Astrocyte (in vitro differentiated cells and primary cell): ENCODE measurements at regions not wholly inside any gene's neighbourhood (a gene's known extent, or its start where the extent isn't known, plus 50 kb on each side); places are given as distances from the start of the nearest gene placed in this dataset.

Experiments used
- DNase-seq: peaks from one replicate; pipeline ENCODE4 v3.0.0-alpha.2; 2010; ENCODE audit warnings: low read depth
- FAIRE-seq: peaks from 2 replicates; lab custom pipeline; 2011; peaks lifted over from hg19 to GRCh38; lab: Jason Lieb, UNC
- H2AFZ ChIP-seq: 2 replicates; pipeline ENCODE4 v1.6.0; 2012; ENCODE audit warnings: low read depth, low read length, inconsistent platforms
- H3K27ac ChIP-seq: 2 replicates; pipeline ENCODE4 v1.5.1; 2011; ENCODE audit warnings: low read depth, low read length, inconsistent platforms
- H3K27me3 ChIP-seq: 2 replicates; pipeline ENCODE4 v1.6.0; 2011; ENCODE audit warnings: low read length, inconsistent platforms; ENCODE audit not compliant: insufficient read depth
- H3K36me3 ChIP-seq: 2 replicates; pipeline ENCODE4 v1.5.1; 2011; ENCODE audit warnings: low read length, inconsistent platforms; ENCODE audit not compliant: insufficient read depth
- H3K4me1 ChIP-seq: 2 replicates; pipeline ENCODE4 v1.5.1; 2011; ENCODE audit warnings: low read length, inconsistent platforms; ENCODE audit not compliant: insufficient read depth
- H3K4me2 ChIP-seq: 2 replicates; pipeline ENCODE4 v1.6.0; 2012; ENCODE audit warnings: low read length, inconsistent platforms
- H3K4me3 ChIP-seq: 2 replicates; pipeline ENCODE4 v1.5.1; 2011; ENCODE audit warnings: low read depth, mild to moderate bottlenecking, low read length, inconsistent platforms; ENCODE audit not compliant: insufficient read depth
- H3K79me2 ChIP-seq: 2 replicates; pipeline ENCODE4 v1.6.0; 2012; ENCODE audit warnings: mild to moderate bottlenecking, low read length, inconsistent platforms; ENCODE audit not compliant: insufficient read depth
- H3K9ac ChIP-seq: 2 replicates; pipeline ENCODE4 v1.6.0; 2012; ENCODE audit warnings: mild to moderate bottlenecking, low read length, inconsistent platforms
- H3K9me3 ChIP-seq: 2 replicates; pipeline ENCODE4 v1.5.1; 2012; ENCODE audit warnings: low read depth, mild to moderate bottlenecking, low read length, inconsistent platforms; ENCODE audit not compliant: insufficient read depth
- H4K20me1 ChIP-seq: 2 replicates; pipeline ENCODE4 v1.6.0; 2012; ENCODE audit warnings: low read length, inconsistent platforms; ENCODE audit not compliant: insufficient read depth
- H3K27ac Mint-ChIP-seq: one replicate; pipeline ENCODE4 v1.8.0; 2021; ENCODE audit warnings: mild to moderate bottlenecking, mixed read lengths; ENCODE audit not compliant: unreplicated experiment
- H3K27me3 Mint-ChIP-seq: one replicate; pipeline ENCODE4 v1.8.0; 2021; ENCODE audit warnings: low read depth, mixed read lengths; ENCODE audit not compliant: unreplicated experiment
- H3K36me3 Mint-ChIP-seq: one replicate; pipeline ENCODE4 v1.8.0; 2021; ENCODE audit warnings: low read depth, mixed read lengths; ENCODE audit not compliant: unreplicated experiment
- H3K4me1 Mint-ChIP-seq: one replicate; pipeline ENCODE4 v1.8.0; 2021; ENCODE audit warnings: low read depth, mixed read lengths; ENCODE audit not compliant: unreplicated experiment
- H3K4me3 Mint-ChIP-seq: one replicate; pipeline ENCODE4 v1.8.0; 2021; ENCODE audit warnings: mild to moderate bottlenecking, moderate library complexity, mixed read lengths; ENCODE audit not compliant: unreplicated experiment
- H3K9me3 Mint-ChIP-seq: one replicate; pipeline ENCODE4 v1.8.0; 2021; ENCODE audit warnings: mild to moderate bottlenecking, mixed read lengths; ENCODE audit not compliant: unreplicated experiment
- CTCF ChIP-seq: IDR thresholded peaks from 2 replicates; pipeline ENCODE4 v1.5.1; 2011; ENCODE audit warnings: low read depth, mild to moderate bottlenecking, inconsistent platforms, low read length, moderate library complexity; ENCODE audit not compliant: insufficient read depth
- EZH2 ChIP-seq: IDR thresholded peaks from 2 replicates; pipeline ENCODE4 v1.6.1; 2012; ENCODE audit warnings: mild to moderate bottlenecking, low read length, inconsistent platforms; ENCODE audit not compliant: insufficient read depth

- Histone ChIP-seq H3K4me1 (peaks cover 8% of the 10 kb centered on the region), H3K4me3 (peak overlapping the region; percentile 86), H3K27ac (peak overlapping the region; percentile 89), H4K20me1 (peaks cover 4% of the 10 kb centered on the region), H3K36me3 (no peaks in the 10 kb centered on the region), H3K27me3 (no peaks in the 10 kb centered on the region), H3K9me3 (no peaks in the 10 kb centered on the region), H2AFZ (peak overlapping the region; percentile 97), H3K9ac (peak overlapping the region; percentile 91), H3K4me2 (peak overlapping the region; percentile 90), H3K79me2 (peaks cover 28% of the 10 kb centered on the region)
- H3K27ac Mint-ChIP-seq = peak overlapping the region; percentile 92
- no peak for FAIRE-seq
- no peaks in the 10 kb centered on the region for H3K27me3 Mint-ChIP-seq
- DNase-seq = peak; percentile 81
- H3K9me3 Mint-ChIP-seq = no peaks in the 10 kb centered on the region
- H3K4me3 Mint-ChIP-seq = peak overlapping the region; percentile 97
- TF ChIP-seq EZH2 (no peak), CTCF (no peak)
- H3K4me1 Mint-ChIP-seq = peaks cover 11% of the 10 kb centered on the region
- no peaks in the 10 kb centered on the region for H3K36me3 Mint-ChIP-seq
Measured at GRCh38 chr7:112940314-112940732, 146.3 kb downstream of the GPR85 start.

- Histone ChIP-seq H3K9ac (peak overlapping the region; percentile 91), H3K36me3 (no peaks in the 10 kb centered on the region), H3K27me3 (no peaks in the 10 kb centered on the region), H3K4me2 (peak overlapping the region; percentile 90), H3K4me1 (peaks cover 8% of the 10 kb centered on the region), H3K79me2 (peaks cover 28% of the 10 kb centered on the region), H3K4me3 (peak overlapping the region; percentile 86), H2AFZ (peak overlapping the region; percentile 97), H3K9me3 (no peaks in the 10 kb centered on the region), H3K27ac (peak overlapping the region; percentile 89), H4K20me1 (peaks cover 4% of the 10 kb centered on the region)
- H3K4me3 Mint-ChIP-seq = peak overlapping the region; percentile 97
- TF ChIP-seq EZH2 (no peak), CTCF (no peak)
- peak; percentile 97 for DNase-seq
- H3K9me3 Mint-ChIP-seq = no peaks in the 10 kb centered on the region
- peak; percentile 93 for FAIRE-seq
- H3K4me1 Mint-ChIP-seq = peaks cover 11% of the 10 kb centered on the region
- H3K36me3 Mint-ChIP-seq = no peaks in the 10 kb centered on the region
- peak overlapping the region; percentile 92 for H3K27ac Mint-ChIP-seq
- H3K27me3 Mint-ChIP-seq = no peaks in the 10 kb centered on the region
Measured at GRCh38 chr7:112939574-112940313, 146.9 kb downstream of the GPR85 start.
